ENCODE measurements at regions not wholly inside any gene's neighbourhood (a gene's known extent, or its start where the extent isn't known, plus 50 kb on each side); places are given as distances from the start of the nearest gene placed in this dataset.

- TF ChIP-seq JUN (IDR thresholded peaks at IDR 0.05; ENCODE audit: borderline replicate concordance, insufficient read depth, insufficient read length, low read depth) = no peak
- TF ChIP-seq MYC (IDR thresholded peaks at IDR 0.05; ENCODE audit: low read depth, low read length) = no peak
- no peak for TF ChIP-seq POLR2AphosphoS5 (IDR thresholded peaks at IDR 0.05; ENCODE audit: insufficient read depth, low read depth, low read length)
- TF ChIP-seq CTCF (IDR thresholded peaks at IDR 0.05; ENCODE audit: extremely low read depth in 1 of 2, insufficient read depth in 1 of 2, low read depth in 1 of 2, low read length in 2 of 2) = no peak
- TF ChIP-seq FOS (IDR thresholded peaks at IDR 0.05; ENCODE audit: borderline replicate concordance, insufficient read depth, low read length) = no peak
- no peak for TF ChIP-seq EZH2 (IDR thresholded peaks at IDR 0.05; ENCODE audit: borderline replicate concordance, low read depth, low read length, severe bottlenecking)
- TF ChIP-seq POLR2A (IDR thresholded peaks at IDR 0.05; ENCODE audit: low read depth, low read length) = no peak
- TF ChIP-seq MAX (IDR thresholded peaks at IDR 0.05; ENCODE audit: insufficient read depth, insufficient read length) = no peak
- TF ChIP-seq GATA2 (IDR thresholded peaks at IDR 0.05; ENCODE audit: insufficient read depth, insufficient read length, low read depth, low read length) = no peak
- intact Hi-C loops (cut with micrococcal nuclease) (no loop called here), dilution Hi-C loops (cut with MboI; ENCODE audit: extremely low pct_ligation_motif_present, low sequenced_read_pairs) (no loop called here)
- Histone ChIP-seq H3K4me2 (ENCODE audit: insufficient read depth, low read length) (no peak overlapping the region), H3K79me2 (ENCODE audit: control insufficient read depth, insufficient read depth, low read length) (no peaks in the 10 kb centered on the region), H3K27ac (ENCODE audit: insufficient read depth, low read depth, low read length) (no peak overlapping the region), H3K9ac (replicated peaks; ENCODE audit: extremely low read depth, insufficient read depth, low read length) (no peak overlapping the region), H3K4me1 (ENCODE audit: control insufficient read depth, extremely low read depth, insufficient read depth, low read length) (no peaks in the 10 kb centered on the region), H3K9me3 (replicated peaks; ENCODE audit: control insufficient read depth, insufficient read depth, low read length) (peaks cover 2% of the 10 kb centered on the region), H3K4me3 (replicated peaks in 1 of 3; ENCODE audit: insufficient read depth in 1 of 3, low read depth in 1 of 3, low read length in 3 of 3) (no peak overlapping the region), H3K36me3 (ENCODE audit: control insufficient read depth in 2 of 2, extremely low read depth in 1 of 2, insufficient read depth in 2 of 2, low read length in 2 of 2) (no peaks in the 10 kb centered on the region), H2AFZ (ENCODE audit: low read depth, low read length) (no peak overlapping the region), H3K27me3 (ENCODE audit: control insufficient read depth in 2 of 2, insufficient read depth in 2 of 2, low read length in 2 of 2) (no peaks in the 10 kb centered on the region), H4K20me1 (replicated peaks; ENCODE audit: control insufficient read depth, extremely low read depth, insufficient read depth, low read length) (no peaks in the 10 kb centered on the region), H3K9me1 (replicated peaks; ENCODE audit: control insufficient read depth, extremely low read depth, insufficient read depth, low read length) (no peaks in the 10 kb centered on the region)
- DNase-seq (ENCODE audit: low read depth, low spot score) (no peak), FAIRE-seq (no peak)
- ChIA-PET CTCF (no interaction called here), POLR2A (no interaction called here)
- BruUV-seq (replicated peaks) = no TSS peak
Measured at GRCh38 chr21:20735257-20735656, 263.0 kb upstream of the NCAM2 start.

Measured in endothelial cell of umbilical vein (primary cell).